B cell (primary cell): ENCODE measurements at regions not wholly inside any gene's neighbourhood (a gene's known extent, or its start where the extent isn't known, plus 50 kb on each side); places are given as distances from the start of the nearest gene placed in this dataset.

Experiments used
- CTCF ChIP-seq: fragments of 200-600 bp; IDR thresholded peaks from one replicate; pipeline ENCODE4 v1.8.0; 2022; ENCODE audit warnings: antibody characterized with exemption, mild to moderate bottlenecking
- EZH2 ChIP-seq: IDR thresholded peaks from 2 replicates; pipeline ENCODE4 v1.6.1; 2012; ENCODE audit warnings: borderline replicate concordance, low read depth, mild to moderate bottlenecking, moderate library complexity, low read length; ENCODE audit not compliant: insufficient read depth, poor library complexity, severe bottlenecking

DNA sequence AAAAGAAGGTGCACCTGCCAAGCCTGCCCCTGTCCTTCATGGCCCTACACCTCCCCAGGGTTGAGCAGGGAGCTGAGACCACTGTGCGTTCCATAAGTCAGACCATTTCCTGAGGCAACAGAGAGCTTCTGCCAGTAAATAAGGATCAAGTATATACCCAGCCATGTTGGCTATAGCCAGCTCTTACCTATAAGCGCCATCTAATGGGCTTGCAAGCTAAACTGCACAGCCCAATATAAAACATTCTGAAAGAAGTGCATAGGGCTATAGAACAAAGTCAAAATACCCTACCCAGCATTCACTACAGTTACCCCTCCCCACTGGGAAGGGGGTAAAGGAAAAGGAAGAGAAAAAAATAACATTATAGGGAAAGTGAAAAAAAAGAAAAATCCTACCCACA lies 59.3 kb upstream of the SCAF11 start:
- no peak for TF ChIP-seq CTCF
- no peak for TF ChIP-seq EZH2
